Aorta (tissue), 5 donors: ENCODE measurements at regions not wholly inside any gene's neighbourhood (a gene's known extent, or its start where the extent isn't known, plus 50 kb on each side); places are given as distances from the start of the nearest gene placed in this dataset.
"Not testable (repeated sequence)": the region's sequence is repeated elsewhere in the genome, so short reads cannot be mapped to it uniquely, and the experiment has no call there.

Source experiments
- ATAC-seq: fragments of 200-7000 bp; cut with Tn5 transposase; one replicate; pipeline ENCODE4 v1.9.1; 2022; ENCODE audit warnings: moderate library complexity; ENCODE audit not compliant: low FRiP score
- DNase-seq, 2 donors: peaks; one replicate each; pipeline ENCODE4 v3.0.0-alpha.2; 2020
- H3K27ac ChIP-seq, 2 donors: one replicate each; pipeline ENCODE4 v1.5.1; 2013; ENCODE audit warnings: low read length in 2 of 2, mild to moderate bottlenecking in 2 of 2, moderate library complexity in 2 of 2, control low read depth in 1 of 2, inconsistent platforms in 1 of 2, low read depth in 1 of 2
- H3K27me3 ChIP-seq, 2 donors: one replicate each; pipeline ENCODE4 v1.6.1; 2013; ENCODE audit warnings: control low read depth in 1 of 2, low read length in 1 of 2, mild to moderate bottlenecking in 1 of 2, moderate library complexity in 1 of 2; ENCODE audit not compliant: insufficient read depth in 2 of 2, control insufficient read depth in 1 of 2
- H3K36me3 ChIP-seq, 2 donors: one replicate each; pipeline ENCODE4 v1.6.1; 2013; ENCODE audit warnings: control low read depth in 1 of 2, low read length in 1 of 2, mild to moderate bottlenecking in 1 of 2; ENCODE audit not compliant: insufficient read depth in 2 of 2, control insufficient read depth in 1 of 2
- H3K4me1 ChIP-seq, 2 donors: one replicate each; pipeline ENCODE4 v1.6.1; 2013; ENCODE audit warnings: low read length in 2 of 2, control low read depth in 1 of 2, mild to moderate bottlenecking in 1 of 2, moderate library complexity in 1 of 2; ENCODE audit not compliant: insufficient read depth in 2 of 2, control insufficient read depth in 1 of 2
- H3K4me3 ChIP-seq, 2 donors: one replicate each; pipeline ENCODE4 v1.5.1; 2013; ENCODE audit warnings: low read length in 2 of 2, control low read depth in 1 of 2, mild to moderate bottlenecking in 1 of 2
- H3K9me3 ChIP-seq: one replicate; pipeline ENCODE4 v1.6.1; 2013; ENCODE audit warnings: mild to moderate bottlenecking, low read length; ENCODE audit not compliant: control insufficient read depth
- WGBS, 2 donors: extraction: QIAGEN DNeasy Blood & Tissue Kit; methylation state at CpG; one replicate each; pipeline ENCODE4 v1.1.7; 2013; 5-methylcytosine and 5-hydroxymethylcytosine counted together
- intact Hi-C, 2 donors: fragments of 100-400 bp; cut with DNase I; formaldehyde crosslinking; loops; one replicate each; pipeline versions ENCODE4 v1.14.2 to v1.15.0; 2022
- donor health status: healthy with polysubstance abuse.
- donor health status: Bipolar disorder and iron deficiency.
- donor health status: DM: no; HTN: no; CAD: no.
- donor health status: DM: no; HTN: no; CAD: no.
- donor health status: DM: yes; HTN: yes; CAD: no.

DNA sequence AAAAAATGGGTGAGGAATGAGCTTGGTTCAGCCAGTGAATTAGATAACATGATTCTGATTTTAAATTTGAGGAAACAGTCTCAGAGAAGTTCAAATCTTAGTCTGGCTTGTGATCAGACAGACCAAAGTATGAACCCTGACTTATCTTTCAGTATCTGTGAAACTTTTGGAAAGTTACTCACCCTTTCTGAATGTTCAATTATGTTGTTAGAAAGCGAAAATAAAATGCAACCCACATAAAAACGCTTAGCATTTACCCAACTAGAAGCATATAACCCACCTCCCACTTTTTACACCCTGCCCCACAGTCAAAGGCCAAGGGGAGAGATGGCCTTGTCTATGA lies 319.7 kb downstream of the SPATA31A1 start:
- H3K36me3 ChIP-seq, H3K27ac ChIP-seq, H3K4me1 ChIP-seq, ATAC-seq, H3K9me3 ChIP-seq, DNase-seq, intact Hi-C loops, H3K4me3 ChIP-seq, H3K27me3 ChIP-seq: not testable (repeated sequence)
- no CpG with 5 or more reads among the region's 2 CpGs for WGBS, 2 donors

DNA sequence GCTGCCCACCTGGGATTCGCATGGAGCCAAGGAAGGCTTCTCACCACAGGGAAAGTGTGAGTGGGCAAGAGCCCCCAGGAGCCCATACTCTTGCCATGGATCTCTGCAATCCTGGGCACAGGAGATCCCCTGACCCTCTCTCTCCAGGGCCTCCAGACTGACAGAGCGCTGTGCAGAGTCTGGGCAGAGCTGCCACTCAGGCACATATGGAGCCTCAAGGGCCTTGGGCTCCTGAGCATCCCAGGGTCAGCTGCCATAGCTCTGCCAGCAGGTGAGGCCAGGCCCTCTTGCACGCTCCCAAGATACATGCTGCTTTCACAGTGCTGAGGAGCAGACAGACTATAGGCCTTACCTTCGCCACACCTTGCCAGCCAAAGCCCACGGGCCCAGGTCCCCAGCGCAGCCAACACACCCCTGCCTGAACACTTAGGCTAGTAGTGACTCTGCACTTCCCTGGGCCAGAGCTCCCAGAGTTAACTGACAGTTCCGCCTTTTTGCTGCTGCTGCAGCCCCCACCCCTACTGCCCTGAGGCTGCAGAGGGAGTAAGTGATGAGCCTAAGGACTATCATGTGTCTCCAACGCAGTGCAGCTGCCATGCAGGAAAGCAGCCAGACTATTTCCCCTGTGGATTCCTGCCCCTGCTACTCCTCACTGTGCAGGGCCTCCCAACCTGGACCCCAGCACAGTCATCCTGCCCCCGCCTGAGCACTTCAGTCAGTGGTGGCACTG lies 323.2 kb downstream of the SPATA31A1 start:
- H3K9me3 ChIP-seq, H3K27ac ChIP-seq, intact Hi-C loops, H3K4me3 ChIP-seq, H3K27me3 ChIP-seq, DNase-seq, H3K4me1 ChIP-seq, H3K36me3 ChIP-seq: not testable (repeated sequence)
- WGBS, 2 donors = no CpG with 5 or more reads among the region's 9 CpGs
- ATAC-seq = peak; percentile 41

DNA sequence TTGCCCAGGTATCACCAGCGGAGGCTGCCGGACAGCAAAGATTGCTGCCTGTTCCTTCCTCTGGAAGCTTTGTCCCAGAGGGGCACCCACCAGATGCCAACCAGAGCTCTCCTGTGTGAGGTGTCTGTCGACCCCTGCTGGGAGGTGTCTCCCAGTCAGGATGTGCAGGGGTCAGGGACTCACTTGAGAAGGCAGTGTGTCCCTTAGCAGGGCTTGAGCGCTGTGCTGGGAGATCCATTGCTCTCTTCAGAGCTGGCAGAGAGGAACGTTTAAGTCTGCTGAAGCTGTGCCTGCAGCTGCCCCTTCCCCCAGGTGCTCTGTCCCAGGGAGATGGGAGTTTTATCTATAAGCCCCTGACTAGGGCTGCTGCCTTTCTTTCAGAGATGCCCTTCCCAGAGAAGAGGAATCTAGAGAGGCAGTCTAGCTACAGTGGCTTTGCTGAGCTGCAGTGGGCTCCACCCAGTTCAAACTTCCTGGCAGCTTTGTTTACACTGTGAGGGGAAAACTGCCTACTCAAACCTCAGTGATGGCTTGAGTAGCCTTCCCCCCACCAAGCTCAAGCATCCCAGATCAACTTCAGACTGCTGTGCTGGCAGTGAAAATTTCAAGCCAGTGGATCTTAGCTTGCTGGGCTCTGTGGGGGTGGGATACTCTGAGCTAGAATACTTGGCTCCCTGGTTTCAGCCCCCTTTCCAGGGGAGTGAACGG lies 325.4 kb downstream of the SPATA31A1 start:
- H3K27me3 ChIP-seq, H3K27ac ChIP-seq, intact Hi-C loops, H3K4me1 ChIP-seq, H3K36me3 ChIP-seq, DNase-seq, ATAC-seq, H3K4me3 ChIP-seq, H3K9me3 ChIP-seq: not testable (repeated sequence)
- WGBS, 2 donors = 80% methylated on average over 2 of the region's 6 CpGs; no CpG with 5 or more reads in 1 of the 2 donors

DNA sequence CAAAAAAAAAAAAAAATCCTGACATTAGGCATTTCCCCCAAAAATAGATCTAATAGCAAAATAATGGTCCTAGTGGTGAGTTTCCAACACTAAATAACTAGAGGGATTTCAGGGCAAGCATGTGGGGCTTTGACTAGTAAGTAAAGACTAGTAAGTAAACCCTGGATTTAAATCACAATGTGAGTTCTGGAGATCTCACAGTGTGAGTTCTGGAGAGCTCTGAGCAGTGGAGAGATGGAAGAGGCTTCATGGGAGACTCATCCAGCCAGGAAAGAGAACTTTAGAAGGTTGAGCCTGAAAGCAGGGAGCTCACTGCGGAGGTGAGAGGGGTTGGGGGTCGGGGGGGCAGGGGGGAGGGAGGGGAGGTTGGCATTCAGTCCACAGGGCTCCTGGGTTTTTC lies 373.4 kb downstream of the SPATA31A1 start:
- H3K4me3 ChIP-seq, intact Hi-C loops, DNase-seq, H3K4me1 ChIP-seq, H3K9me3 ChIP-seq, ATAC-seq, H3K27ac ChIP-seq, H3K27me3 ChIP-seq, H3K36me3 ChIP-seq: not testable (repeated sequence)
- WGBS, 2 donors = no CpG with 5 or more reads among the region's 2 CpGs

DNA sequence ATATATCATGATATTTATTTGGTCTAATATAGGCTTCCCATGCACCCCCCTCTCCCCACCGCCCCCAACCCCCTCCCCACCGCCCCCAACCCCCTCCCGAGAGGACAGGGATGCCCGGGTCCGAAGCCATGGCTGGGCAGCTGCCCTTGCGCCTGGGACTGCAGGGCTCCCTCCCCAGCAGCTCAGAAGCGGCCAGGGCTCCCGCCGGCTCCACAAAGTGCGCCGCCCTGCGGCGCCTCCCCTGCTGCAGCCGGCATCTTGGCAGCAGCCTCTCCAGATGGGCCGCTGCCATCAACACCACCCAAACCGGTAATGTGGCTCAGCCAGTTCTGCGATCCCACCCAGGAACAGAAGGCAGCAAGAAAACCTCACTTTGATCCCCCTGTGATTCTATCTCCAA lies 389.4 kb downstream of the SPATA31A1 start:
- DNase-seq, H3K36me3 ChIP-seq, H3K27me3 ChIP-seq, H3K27ac ChIP-seq, H3K9me3 ChIP-seq, H3K4me3 ChIP-seq, ATAC-seq, H3K4me1 ChIP-seq, intact Hi-C loops: not testable (repeated sequence)
- WGBS, 2 donors = 37 to 40% methylated on average over 1 to 4 of the region's 17 CpGs

DNA sequence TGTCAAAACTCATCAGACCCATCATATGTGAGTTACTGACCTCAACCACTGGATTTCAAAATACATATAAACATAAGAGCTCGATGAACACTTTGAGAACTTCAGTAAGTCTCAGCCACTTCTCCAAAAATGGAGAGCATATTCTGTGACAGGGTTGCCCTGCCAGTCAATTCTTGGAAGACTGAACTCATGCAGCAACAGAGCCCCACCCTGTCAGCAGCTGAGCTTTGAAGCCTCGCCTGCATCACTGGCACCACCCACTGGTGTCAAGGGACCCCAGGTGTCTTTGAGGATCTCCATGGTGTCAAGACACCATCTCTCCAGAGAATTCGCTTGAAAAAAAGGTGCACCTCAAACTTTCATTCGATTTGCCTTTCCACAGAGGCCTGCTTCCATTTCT lies 420.1 kb downstream of the SPATA31A1 start:
- H3K36me3 ChIP-seq, intact Hi-C loops, H3K4me1 ChIP-seq, ATAC-seq, H3K27ac ChIP-seq, H3K27me3 ChIP-seq, H3K4me3 ChIP-seq, H3K9me3 ChIP-seq, DNase-seq: not testable (repeated sequence)
- WGBS, 2 donors = no CpG with 5 or more reads among the region's 4 CpGs

DNA sequence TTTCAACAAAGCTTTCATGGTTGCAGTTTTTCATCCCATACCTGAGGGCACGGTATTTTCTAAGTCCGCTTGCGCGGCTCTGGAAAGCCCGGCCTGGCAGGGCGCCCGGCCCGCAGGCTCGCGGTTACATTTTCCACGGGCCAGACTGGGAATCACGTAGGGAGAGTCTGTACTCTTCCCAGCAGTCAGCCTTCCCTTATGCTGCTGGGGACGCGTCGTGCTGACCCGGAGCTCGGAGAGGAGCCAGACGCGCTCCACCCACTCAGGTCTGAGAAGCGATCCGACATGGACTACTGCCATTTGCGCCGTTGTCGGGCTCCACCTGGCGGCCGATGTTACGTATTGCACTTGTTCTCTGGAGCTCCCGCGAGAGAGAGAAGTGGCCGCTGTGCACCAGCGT lies 435.9 kb downstream of the SPATA31A1 start:
- DNase-seq (peak; percentile 49 to 71), ATAC-seq (peak; percentile 100)
- H3K27ac ChIP-seq, H3K27me3 ChIP-seq, H3K9me3 ChIP-seq, H3K36me3 ChIP-seq, H3K4me3 ChIP-seq, H3K4me1 ChIP-seq, intact Hi-C loops: not testable (repeated sequence)
- WGBS, 2 donors = 5 to 6% methylated on average over 11 to 18 of the region's 31 CpGs

DNA sequence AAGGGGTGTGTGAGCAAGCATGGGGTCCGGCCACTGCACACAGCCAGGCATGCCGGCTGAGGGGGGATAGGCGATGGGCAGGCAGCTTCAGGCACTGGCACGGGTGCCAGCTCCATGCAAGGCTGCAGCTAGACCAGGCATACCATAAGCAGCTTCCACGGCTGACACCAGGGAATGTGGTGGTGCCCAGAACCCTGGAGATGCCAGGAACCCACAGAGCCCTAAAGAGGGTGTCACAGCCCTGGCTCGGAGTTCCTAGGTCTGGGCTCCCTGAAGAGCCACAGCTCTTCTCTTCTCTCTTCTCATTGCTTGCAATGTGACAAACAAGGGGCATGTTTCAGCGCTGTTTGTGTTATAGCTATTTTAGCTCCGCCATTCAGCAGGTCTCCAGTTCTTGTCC lies 442.5 kb downstream of the SPATA31A1 start:
- H3K9me3 ChIP-seq, H3K27me3 ChIP-seq, H3K36me3 ChIP-seq, ATAC-seq, H3K27ac ChIP-seq, H3K4me1 ChIP-seq, intact Hi-C loops, H3K4me3 ChIP-seq: not testable (repeated sequence)
- DNase-seq = peak in 1 of 2 donors; percentile 40
- WGBS, 2 donors = 75 to 79% methylated on average over 2 of the region's 8 CpGs

DNA sequence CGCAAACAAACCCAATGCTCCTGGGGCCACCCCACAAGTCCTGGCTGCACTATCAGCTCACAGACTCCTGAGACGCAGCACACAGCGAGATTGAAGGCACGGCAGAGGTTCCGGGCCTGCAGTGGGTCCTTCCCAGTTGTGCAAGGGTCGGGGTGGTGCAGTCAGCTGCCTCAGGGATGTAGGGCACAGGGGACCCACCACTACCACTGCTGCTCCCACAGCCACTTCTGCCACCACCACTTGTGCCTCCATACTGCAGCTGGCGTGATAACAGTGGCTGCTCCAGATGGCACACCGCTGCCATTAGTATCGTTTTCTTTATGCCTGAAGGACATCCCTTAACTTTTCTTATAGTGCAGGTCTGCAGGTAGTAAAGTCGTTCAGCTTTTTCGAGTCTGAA lies 443.8 kb downstream of the SPATA31A1 start:
- H3K27me3 ChIP-seq, H3K9me3 ChIP-seq, intact Hi-C loops, H3K27ac ChIP-seq, H3K4me3 ChIP-seq, ATAC-seq, H3K4me1 ChIP-seq, H3K36me3 ChIP-seq: not testable (repeated sequence)
- 94 to 100% methylated on average over 4 to 5 of the region's 11 CpGs for WGBS, 2 donors
- DNase-seq = peak; percentile 12 to 37
